ENCODE measurements at regions not wholly inside any gene's neighbourhood (a gene's known extent, or its start where the extent isn't known, plus 50 kb on each side); places are given as distances from the start of the nearest gene placed in this dataset.

GRCh38 chr10:60618861-60619260 is 159.4 kb upstream of the CDK1 start:
- no peak for TF ChIP-seq CTCF (conservative IDR thresholded peaks at IDR 0.05; ENCODE audit: low read length)
- no peak for TF ChIP-seq EZH2phosphoT487 (IDR thresholded peaks at IDR 0.05; ENCODE audit: borderline replicate concordance)
